Gastrocnemius medialis (tissue), 4 donors: ENCODE measurements at regions not wholly inside any gene's neighbourhood (a gene's known extent, or its start where the extent isn't known, plus 50 kb on each side); places are given as distances from the start of the nearest gene placed in this dataset.
"Not testable (repeated sequence)": the region's sequence is repeated elsewhere in the genome, so short reads cannot be mapped to it uniquely, and the experiment has no call there.

ENCODE experiments used
- CTCF ChIP-seq, 5 experiments: fragments of 450-650 bp in 3 of 5; fragments of 200-600 bp in 2 of 5; sonication (generic) in 2 of 5; IDR thresholded peaks in 4 of 5; conservative IDR thresholded peaks in 1 of 5; 1 replicate in 4 of 5; 2 replicates in 1 of 5; pipeline ENCODE4 v1.5.1; 2016 to 2019; ENCODE audit warnings: antibody characterized with exemption in 5 of 5, mild to moderate bottlenecking in 3 of 5, moderate library complexity in 3 of 5
- POLR2A ChIP-seq, 2 donors: fragments of 450-650 bp; IDR thresholded peaks; one replicate each; pipeline ENCODE4 v1.6.1; 2017; ENCODE audit warnings: antibody characterized with exemption in 2 of 2, mild to moderate bottlenecking in 2 of 2, moderate library complexity in 2 of 2

DNA sequence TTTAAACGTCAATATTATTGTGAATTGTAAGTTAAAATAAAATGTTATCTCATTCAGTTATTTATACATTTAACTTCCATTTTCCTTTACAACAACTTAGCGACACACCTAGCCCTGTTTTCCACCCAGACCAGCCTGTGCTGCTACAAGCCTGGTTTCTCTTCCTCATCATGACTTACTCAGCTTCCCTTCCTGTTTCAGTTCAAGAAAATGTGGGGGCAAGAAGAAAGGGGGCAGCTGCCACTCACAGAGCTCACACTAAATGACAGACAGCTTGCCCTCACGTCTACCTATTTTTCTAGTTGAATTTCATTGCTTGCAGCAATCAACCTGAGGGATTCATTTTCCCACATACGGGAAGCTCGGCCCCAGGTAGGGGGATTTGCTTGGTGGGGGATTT, 496.4 kb downstream of the GOLGA6L6 start:
- TF ChIP-seq CTCF (IDR thresholded peaks at IDR 0.05 in 4 of 5, conservative IDR thresholded peaks at IDR 0.05 in 1 of 5); POLR2A (IDR thresholded peaks at IDR 0.05): not testable (repeated sequence)
